ENCODE measurements at regions not wholly inside any gene's neighbourhood (a gene's known extent, or its start where the extent isn't known, plus 50 kb on each side); places are given as distances from the start of the nearest gene placed in this dataset.

- TF ChIP-seq EZH2 (IDR thresholded peaks at IDR 0.05; ENCODE audit: insufficient read depth, poor library complexity, severe bottlenecking) (no peak), EZH2phosphoT487 (IDR thresholded peaks at IDR 0.05; ENCODE audit: insufficient read depth, low read depth) (no peak)
Observed at GRCh38 chr16:85248342-85248741, 136.1 kb upstream of the CIBAR2 start.
